22Rv1 (cell line): ENCODE measurements at regions not wholly inside any gene's neighbourhood (a gene's known extent, or its start where the extent isn't known, plus 50 kb on each side); places are given as distances from the start of the nearest gene placed in this dataset.

Experiments used
- CTCF ChIP-seq: fragments of 450-650 bp; IDR thresholded peaks from 2 replicates; pipeline ENCODE4 v1.5.1; 2017; ENCODE audit warnings: mild to moderate bottlenecking
- ZFX ChIP-seq: fragments of 450-650 bp; IDR thresholded peaks from 2 replicates; pipeline ENCODE4 v1.6.1; 2017; ENCODE audit warnings: antibody characterized with exemption, borderline replicate concordance

GRCh38 chr6:167208819-167209576 lies 51.2 kb upstream of the GPR31 start:
- TF ChIP-seq CTCF = no peak
- TF ChIP-seq ZFX = no peak
